ENCODE measurements at regions not wholly inside any gene's neighbourhood (a gene's known extent, or its start where the extent isn't known, plus 50 kb on each side); places are given as distances from the start of the nearest gene placed in this dataset.

- H3K9me3 ChIP-seq (ENCODE audit: insufficient read depth, low read depth): no peaks in the 10 kb centered on the region
- H3K9me2 ChIP-seq (ENCODE audit: insufficient read depth): no peaks in the 10 kb centered on the region
- TF ChIP-seq CTCF (conservative IDR thresholded peaks at IDR 0.05) (no peak), EZH2 (IDR thresholded peaks at IDR 0.05; ENCODE audit: low read depth) (no peak)
- H3K79me2 ChIP-seq (ENCODE audit: low read depth): no peaks in the 10 kb centered on the region
- BruUV-seq (replicated peaks): no TSS peak
- no peak overlapping the region for H2AFZ ChIP-seq
- ChIA-PET POLR2A (ENCODE audit: unreplicated experiment) (no interaction called here), CTCF (no interaction called here)
- H3K4me3 ChIP-seq: no peak overlapping the region
- intact Hi-C loops (cut with micrococcal nuclease; ENCODE audit: unreplicated experiment): no loop called here
- no peaks in the 10 kb centered on the region for H3K36me3 ChIP-seq (ENCODE audit: low read depth)
- H3F3A ChIP-seq (ENCODE audit: insufficient read depth, low read depth): no peaks in the 10 kb centered on the region
- H3K4me1 ChIP-seq (replicated peaks; ENCODE audit: insufficient read depth): no peaks in the 10 kb centered on the region
- no peak overlapping the region for H3K27ac ChIP-seq
- no peak for DNase-seq
- H4K20me1 ChIP-seq (ENCODE audit: insufficient read depth): no peaks in the 10 kb centered on the region
- no peak overlapping the region for H3K4me2 ChIP-seq
- no peaks in the 10 kb centered on the region for H3K27me3 ChIP-seq (ENCODE audit: insufficient read depth, low read depth)
Observed at GRCh38 chr1:184287001-184287400, 99.8 kb upstream of the C1orf21 start.

- Histone ChIP-seq H3K36me3 (ENCODE audit: low read depth) (no peaks in the 10 kb centered on the region), H3K79me2 (ENCODE audit: low read depth) (no peaks in the 10 kb centered on the region), H3K4me2 (no peak overlapping the region), H3K27ac (no peak overlapping the region), H3K27me3 (ENCODE audit: insufficient read depth, low read depth) (no peaks in the 10 kb centered on the region), H3K4me1 (replicated peaks; ENCODE audit: insufficient read depth) (no peaks in the 10 kb centered on the region), H3F3A (ENCODE audit: insufficient read depth, low read depth) (no peaks in the 10 kb centered on the region), H4K20me1 (ENCODE audit: insufficient read depth) (no peaks in the 10 kb centered on the region), H3K9me2 (ENCODE audit: insufficient read depth) (no peaks in the 10 kb centered on the region), H3K4me3 (no peak overlapping the region), H2AFZ (no peak overlapping the region), H3K9me3 (ENCODE audit: insufficient read depth, low read depth) (no peaks in the 10 kb centered on the region)
- DNase-seq: no peak
- BruUV-seq (replicated peaks): no TSS peak
- ChIA-PET POLR2A (ENCODE audit: unreplicated experiment) (no interaction called here), CTCF (no interaction called here)
- TF ChIP-seq CTCF (conservative IDR thresholded peaks at IDR 0.05): no peak
- no peak for TF ChIP-seq EZH2 (IDR thresholded peaks at IDR 0.05; ENCODE audit: low read depth)
- intact Hi-C loops (cut with micrococcal nuclease; ENCODE audit: unreplicated experiment): no loop called here
Observed at GRCh38 chr1:184289825-184290550, 96.8 kb upstream of the C1orf21 start.

GRCh38 chr1:184291701-184292100, 95.1 kb upstream of the C1orf21 start:
- ChIA-PET CTCF (no interaction called here), POLR2A (ENCODE audit: unreplicated experiment) (no interaction called here)
- no peaks in the 10 kb centered on the region for H3K9me3 ChIP-seq (ENCODE audit: insufficient read depth, low read depth)
- H3K27ac ChIP-seq: no peak overlapping the region
- no peak overlapping the region for H3K4me3 ChIP-seq
- DNase-seq: no peak
- no peaks in the 10 kb centered on the region for H4K20me1 ChIP-seq (ENCODE audit: insufficient read depth)
- H3K4me2 ChIP-seq: no peak overlapping the region
- H3F3A ChIP-seq (ENCODE audit: insufficient read depth, low read depth): no peaks in the 10 kb centered on the region
- no peak for TF ChIP-seq CTCF (conservative IDR thresholded peaks at IDR 0.05)
- no peak for TF ChIP-seq EZH2 (IDR thresholded peaks at IDR 0.05; ENCODE audit: low read depth)
- no peaks in the 10 kb centered on the region for H3K79me2 ChIP-seq (ENCODE audit: low read depth)
- H2AFZ ChIP-seq: no peak overlapping the region; the same call in 1 of the 2 replicates
- no peaks in the 10 kb centered on the region for H3K4me1 ChIP-seq (replicated peaks; ENCODE audit: insufficient read depth)
- intact Hi-C loops (cut with micrococcal nuclease; ENCODE audit: unreplicated experiment): no loop called here
- no TSS peak for BruUV-seq (replicated peaks)
- no peaks in the 10 kb centered on the region for H3K36me3 ChIP-seq (ENCODE audit: low read depth)
- H3K9me2 ChIP-seq (ENCODE audit: insufficient read depth): no peaks in the 10 kb centered on the region
- H3K27me3 ChIP-seq (ENCODE audit: insufficient read depth, low read depth): no peaks in the 10 kb centered on the region
